ENCODE measurements at regions not wholly inside any gene's neighbourhood (a gene's known extent, or its start where the extent isn't known, plus 50 kb on each side); places are given as distances from the start of the nearest gene placed in this dataset.
"Not testable (repeated sequence)": the region's sequence is repeated elsewhere in the genome, so short reads cannot be mapped to it uniquely, and the experiment has no call there.

DNA sequence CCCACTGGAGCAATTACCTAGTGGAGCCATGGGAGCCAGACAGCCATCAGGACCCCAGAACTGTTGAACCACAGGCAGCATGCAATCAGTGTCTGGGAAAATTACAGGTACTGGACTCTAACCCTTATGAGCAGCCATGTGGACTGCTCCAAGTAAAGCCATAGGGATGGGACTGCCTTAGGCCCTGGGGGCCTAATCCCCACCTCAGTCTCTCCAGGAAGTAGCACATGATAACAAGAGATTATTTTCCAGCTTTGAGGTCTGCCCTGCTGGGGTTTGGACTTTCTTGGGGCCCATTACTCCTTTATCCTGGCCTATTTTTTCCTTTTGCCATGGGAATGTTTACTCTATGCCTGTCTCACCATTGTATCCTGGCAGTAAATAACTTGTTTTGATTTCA lies 226.8 kb downstream of the AEBP2 start:
- Mint-ChIP-seq H3K9me3 (no peaks in the 10 kb centered on the region), H3K4me1 (ENCODE audit: low read depth) (no peaks in the 10 kb centered on the region), H3K27me3 (ENCODE audit: insufficient read depth) (peaks cover 2% of the 10 kb centered on the region), H3K4me3 (no peak overlapping the region), H3K36me3 (ENCODE audit: low read depth) (no peaks in the 10 kb centered on the region), H3K27ac (no peak overlapping the region)
- no peak for DNase-seq
- TF ChIP-seq, protein P1, sequence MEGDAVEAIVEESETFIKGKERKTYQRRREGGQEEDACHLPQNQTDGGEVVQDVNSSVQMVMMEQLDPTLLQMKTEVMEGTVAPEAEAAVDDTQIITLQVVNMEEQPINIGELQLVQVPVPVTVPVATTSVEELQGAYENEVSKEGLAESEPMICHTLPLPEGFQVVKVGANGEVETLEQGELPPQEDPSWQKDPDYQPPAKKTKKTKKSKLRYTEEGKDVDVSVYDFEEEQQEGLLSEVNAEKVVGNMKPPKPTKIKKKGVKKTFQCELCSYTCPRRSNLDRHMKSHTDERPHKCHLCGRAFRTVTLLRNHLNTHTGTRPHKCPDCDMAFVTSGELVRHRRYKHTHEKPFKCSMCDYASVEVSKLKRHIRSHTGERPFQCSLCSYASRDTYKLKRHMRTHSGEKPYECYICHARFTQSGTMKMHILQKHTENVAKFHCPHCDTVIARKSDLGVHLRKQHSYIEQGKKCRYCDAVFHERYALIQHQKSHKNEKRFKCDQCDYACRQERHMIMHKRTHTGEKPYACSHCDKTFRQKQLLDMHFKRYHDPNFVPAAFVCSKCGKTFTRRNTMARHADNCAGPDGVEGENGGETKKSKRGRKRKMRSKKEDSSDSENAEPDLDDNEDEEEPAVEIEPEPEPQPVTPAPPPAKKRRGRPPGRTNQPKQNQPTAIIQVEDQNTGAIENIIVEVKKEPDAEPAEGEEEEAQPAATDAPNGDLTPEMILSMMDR (IDR thresholded peaks at IDR 0.05): no peak

DNA sequence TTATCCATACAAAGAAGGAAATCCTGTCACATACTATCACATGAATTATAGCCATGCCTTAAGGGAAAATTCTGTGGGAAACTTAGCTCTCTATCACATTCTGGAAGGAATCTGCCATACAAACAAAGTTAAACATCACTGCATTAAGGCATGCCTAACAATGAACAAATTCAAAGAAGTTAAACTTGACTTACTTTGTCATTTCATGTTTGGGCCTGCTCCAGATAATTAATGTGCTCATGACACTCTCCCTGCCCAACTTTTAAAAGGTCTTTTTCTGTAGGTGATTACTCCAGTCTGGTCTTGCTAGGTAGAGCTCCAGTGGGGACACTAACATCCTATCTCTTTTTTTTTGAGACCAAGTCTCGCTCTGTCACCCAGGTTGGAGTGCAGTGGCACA lies 230.5 kb downstream of the AEBP2 start:
- no peaks in the 10 kb centered on the region for H3K36me3 Mint-ChIP-seq (ENCODE audit: low read depth)
- H3K27me3 Mint-ChIP-seq (ENCODE audit: insufficient read depth): peaks cover 2% of the 10 kb centered on the region; the same call in 1 of the 2 replicates
- H3K9me3 Mint-ChIP-seq: no peaks in the 10 kb centered on the region
- no peak overlapping the region for H3K4me3 Mint-ChIP-seq
- DNase-seq: no peak
- no peak overlapping the region for H3K27ac Mint-ChIP-seq
- H3K4me1 Mint-ChIP-seq (ENCODE audit: low read depth): no peaks in the 10 kb centered on the region
- TF ChIP-seq, protein P1 (IDR thresholded peaks at IDR 0.05): no peak

DNA sequence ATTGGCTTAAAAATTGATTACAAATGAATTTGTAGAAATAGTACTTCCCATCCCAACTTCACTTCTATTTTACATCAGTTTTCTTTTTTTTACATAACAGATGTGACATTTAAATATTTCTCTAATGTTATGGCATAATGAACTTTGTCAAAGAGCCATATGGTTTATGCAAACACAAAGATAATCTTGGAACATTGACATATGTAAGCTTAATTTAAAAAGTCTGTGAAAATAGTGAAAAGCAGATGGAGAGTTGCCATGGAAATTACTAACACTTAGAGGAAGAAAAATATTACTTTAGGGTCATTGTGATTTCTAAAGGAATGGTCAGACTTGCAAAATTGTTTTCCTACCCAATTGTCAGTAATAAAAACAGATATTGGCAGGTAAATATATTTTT lies 232.4 kb downstream of the AEBP2 start:
- TF ChIP-seq, protein P1 (IDR thresholded peaks at IDR 0.05): no peak
- H3K27me3 Mint-ChIP-seq (ENCODE audit: insufficient read depth): no peaks in the 10 kb centered on the region
- H3K4me1 Mint-ChIP-seq (ENCODE audit: low read depth): no peaks in the 10 kb centered on the region
- H3K9me3 Mint-ChIP-seq: no peaks in the 10 kb centered on the region
- H3K36me3 Mint-ChIP-seq (ENCODE audit: low read depth): peaks cover 2% of the 10 kb centered on the region; the same call in 1 of the 2 replicates
- no peak overlapping the region for H3K4me3 Mint-ChIP-seq
- no peak for DNase-seq
- H3K27ac Mint-ChIP-seq: no peak overlapping the region

DNA sequence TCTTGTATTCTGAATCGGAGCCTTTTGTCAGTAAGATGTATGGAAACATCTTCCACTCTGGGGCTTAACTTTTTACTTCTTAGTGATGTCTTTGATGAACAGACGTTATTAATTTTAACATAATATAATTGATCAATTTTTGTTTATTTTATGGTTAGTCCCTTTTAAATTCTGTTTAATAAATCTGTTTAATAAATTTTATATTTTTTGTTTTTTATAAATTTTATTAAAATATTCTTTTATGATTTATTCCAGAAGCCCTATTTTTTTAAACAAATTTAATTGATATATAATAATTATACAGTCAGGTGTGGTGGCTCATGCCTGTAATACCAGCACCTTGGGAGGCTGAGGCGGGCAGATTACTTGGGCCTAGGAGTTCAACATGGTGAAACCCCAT lies 235.1 kb downstream of the AEBP2 start:
- no peak overlapping the region for H3K27ac Mint-ChIP-seq
- no peak overlapping the region for H3K4me3 Mint-ChIP-seq
- peaks cover 20% of the 10 kb centered on the region for H3K36me3 Mint-ChIP-seq (ENCODE audit: low read depth)
- TF ChIP-seq, protein P1 (IDR thresholded peaks at IDR 0.05): no peak
- H3K27me3 Mint-ChIP-seq (ENCODE audit: insufficient read depth): no peaks in the 10 kb centered on the region
- no peaks in the 10 kb centered on the region; the same call in 1 of the 2 replicates for H3K4me1 Mint-ChIP-seq (ENCODE audit: low read depth)
- DNase-seq: no peak
- H3K9me3 Mint-ChIP-seq: peaks cover 4% of the 10 kb centered on the region

DNA sequence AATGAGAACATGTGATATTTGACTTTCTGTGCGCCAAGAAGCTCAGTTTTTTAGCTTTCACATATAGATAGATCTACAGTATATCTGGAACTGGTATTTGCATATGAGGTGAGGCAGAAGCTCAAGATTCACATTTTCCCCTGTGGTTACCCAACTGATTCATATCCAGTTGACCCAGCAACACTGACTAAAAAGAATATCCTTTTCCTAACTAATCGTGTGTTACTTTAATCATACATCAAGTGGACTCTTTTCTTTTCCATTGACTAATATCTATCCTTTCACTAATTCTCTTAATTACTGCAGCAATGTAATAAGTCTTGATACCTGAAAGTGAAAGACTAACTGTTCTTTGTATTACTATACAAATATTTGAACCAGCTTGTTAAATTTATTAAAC lies 236.1 kb downstream of the AEBP2 start:
- H3K4me3 Mint-ChIP-seq: no peak overlapping the region
- TF ChIP-seq, protein P1 (IDR thresholded peaks at IDR 0.05): no peak
- H3K4me1 Mint-ChIP-seq (ENCODE audit: low read depth): no peaks in the 10 kb centered on the region; the same call in 1 of the 2 replicates
- peaks cover 30% of the 10 kb centered on the region for H3K36me3 Mint-ChIP-seq (ENCODE audit: low read depth)
- peaks cover 11% of the 10 kb centered on the region for H3K9me3 Mint-ChIP-seq
- H3K27me3 Mint-ChIP-seq (ENCODE audit: insufficient read depth): no peaks in the 10 kb centered on the region
- H3K27ac Mint-ChIP-seq: no peak overlapping the region
- no peak for DNase-seq

DNA sequence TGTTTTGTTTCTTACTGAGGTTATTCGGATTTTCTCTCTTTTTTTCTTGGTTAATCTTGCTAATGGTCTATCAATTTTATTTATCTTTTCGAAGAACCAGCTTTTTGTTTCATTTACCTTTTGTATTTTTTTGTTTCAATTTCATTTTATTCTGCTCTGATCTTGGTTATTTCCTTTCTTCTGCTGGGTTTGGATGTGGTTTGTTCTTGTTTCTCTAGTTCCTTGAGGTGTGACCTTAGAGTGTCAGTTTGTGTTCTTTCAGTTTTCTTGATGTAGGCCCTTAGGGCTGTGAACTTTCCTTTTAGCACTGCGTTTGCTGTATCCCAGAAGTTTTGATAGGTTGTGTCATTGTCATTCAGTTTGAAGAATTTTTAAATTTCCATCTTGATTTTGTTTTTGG lies 239.2 kb downstream of the AEBP2 start:
- H3K36me3 Mint-ChIP-seq (ENCODE audit: low read depth): peaks cover 31% of the 10 kb centered on the region
- H3K27ac Mint-ChIP-seq; H3K27me3 Mint-ChIP-seq (ENCODE audit: insufficient read depth); DNase-seq; H3K4me3 Mint-ChIP-seq: not testable (repeated sequence)
- H3K9me3 Mint-ChIP-seq: peaks cover 11% of the 10 kb centered on the region
- peaks cover 14% of the 10 kb centered on the region for H3K4me1 Mint-ChIP-seq (ENCODE audit: low read depth)
